Sigmoid colon (tissue), 4 donors: ENCODE measurements at regions not wholly inside any gene's neighbourhood (a gene's known extent, or its start where the extent isn't known, plus 50 kb on each side); places are given as distances from the start of the nearest gene placed in this dataset.

ENCODE experiments used
- EP300 ChIP-seq, 4 donors: sonication (generic); formaldehyde crosslinking; IDR thresholded peaks; one replicate each; pipeline ENCODE4 v1.6.1; 2017; ENCODE audit warnings: antibody characterized with exemption in 4 of 4
- POLR2A ChIP-seq, 2 donors: fragments of 450-650 bp; IDR thresholded peaks; one replicate each; pipeline ENCODE4 v1.6.1; 2016; ENCODE audit warnings: antibody characterized with exemption in 2 of 2, mild to moderate bottlenecking in 2 of 2, moderate library complexity in 2 of 2
- POLR2AphosphoS5 ChIP-seq, 4 donors: sonication (generic); formaldehyde crosslinking; IDR thresholded peaks; one replicate each; pipeline ENCODE4 v1.6.1; 2017; ENCODE audit warnings: antibody characterized with exemption in 4 of 4
- TF ChIP-seq, protein P1 (sequence below), 4 experiments: fragments of 450-650 bp in 3 of 4; fragments of 200-600 bp in 1 of 4; IDR thresholded peaks; one replicate each; pipeline ENCODE4 v1.5.1; 2016 to 2019; ENCODE audit warnings: antibody characterized with exemption in 4 of 4, mild to moderate bottlenecking in 3 of 4, moderate library complexity in 2 of 4

DNA sequence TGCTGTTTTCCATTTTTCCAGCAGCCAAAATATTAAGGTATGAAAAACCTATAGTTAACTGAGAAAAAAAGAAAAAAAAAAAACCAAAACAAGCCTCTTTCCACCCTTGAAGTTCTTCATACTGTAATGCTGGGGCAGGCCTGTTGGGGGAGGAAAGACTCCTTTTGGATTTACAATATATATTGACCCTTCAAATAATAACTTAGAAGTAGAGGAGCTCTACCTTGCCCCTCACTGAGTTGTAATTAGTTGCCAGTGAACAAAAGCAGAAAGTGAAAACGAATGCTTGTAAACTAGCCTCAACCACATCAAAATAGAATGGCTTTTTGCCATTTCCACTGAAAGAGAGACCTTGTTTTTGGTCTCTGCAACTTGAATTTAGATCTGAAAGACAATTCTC, 326.6 kb downstream of the NR2F2 start:
- TF ChIP-seq, protein P1, sequence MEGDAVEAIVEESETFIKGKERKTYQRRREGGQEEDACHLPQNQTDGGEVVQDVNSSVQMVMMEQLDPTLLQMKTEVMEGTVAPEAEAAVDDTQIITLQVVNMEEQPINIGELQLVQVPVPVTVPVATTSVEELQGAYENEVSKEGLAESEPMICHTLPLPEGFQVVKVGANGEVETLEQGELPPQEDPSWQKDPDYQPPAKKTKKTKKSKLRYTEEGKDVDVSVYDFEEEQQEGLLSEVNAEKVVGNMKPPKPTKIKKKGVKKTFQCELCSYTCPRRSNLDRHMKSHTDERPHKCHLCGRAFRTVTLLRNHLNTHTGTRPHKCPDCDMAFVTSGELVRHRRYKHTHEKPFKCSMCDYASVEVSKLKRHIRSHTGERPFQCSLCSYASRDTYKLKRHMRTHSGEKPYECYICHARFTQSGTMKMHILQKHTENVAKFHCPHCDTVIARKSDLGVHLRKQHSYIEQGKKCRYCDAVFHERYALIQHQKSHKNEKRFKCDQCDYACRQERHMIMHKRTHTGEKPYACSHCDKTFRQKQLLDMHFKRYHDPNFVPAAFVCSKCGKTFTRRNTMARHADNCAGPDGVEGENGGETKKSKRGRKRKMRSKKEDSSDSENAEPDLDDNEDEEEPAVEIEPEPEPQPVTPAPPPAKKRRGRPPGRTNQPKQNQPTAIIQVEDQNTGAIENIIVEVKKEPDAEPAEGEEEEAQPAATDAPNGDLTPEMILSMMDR (IDR thresholded peaks at IDR 0.05) = no peak
- TF ChIP-seq EP300 (IDR thresholded peaks at IDR 0.05) (no peak), POLR2AphosphoS5 (IDR thresholded peaks at IDR 0.05) (no peak), POLR2A (IDR thresholded peaks at IDR 0.05) (no peak)
